HG03442 (cell line): ENCODE measurements at regions not wholly inside any gene's neighbourhood (a gene's known extent, or its start where the extent isn't known, plus 50 kb on each side); places are given as distances from the start of the nearest gene placed in this dataset.
"Not testable (repeated sequence)": the region's sequence is repeated elsewhere in the genome, so short reads cannot be mapped to it uniquely, and the experiment has no call there.

ENCODE experiments used
- ATAC-seq: cut with Tn5 transposase; IDR thresholded peaks from one replicate; pipeline ENCODE4 v1.9.1; 2021; ENCODE audit warnings: mild to moderate bottlenecking, moderate library complexity; ENCODE audit not compliant: unreplicated experiment

DNA sequence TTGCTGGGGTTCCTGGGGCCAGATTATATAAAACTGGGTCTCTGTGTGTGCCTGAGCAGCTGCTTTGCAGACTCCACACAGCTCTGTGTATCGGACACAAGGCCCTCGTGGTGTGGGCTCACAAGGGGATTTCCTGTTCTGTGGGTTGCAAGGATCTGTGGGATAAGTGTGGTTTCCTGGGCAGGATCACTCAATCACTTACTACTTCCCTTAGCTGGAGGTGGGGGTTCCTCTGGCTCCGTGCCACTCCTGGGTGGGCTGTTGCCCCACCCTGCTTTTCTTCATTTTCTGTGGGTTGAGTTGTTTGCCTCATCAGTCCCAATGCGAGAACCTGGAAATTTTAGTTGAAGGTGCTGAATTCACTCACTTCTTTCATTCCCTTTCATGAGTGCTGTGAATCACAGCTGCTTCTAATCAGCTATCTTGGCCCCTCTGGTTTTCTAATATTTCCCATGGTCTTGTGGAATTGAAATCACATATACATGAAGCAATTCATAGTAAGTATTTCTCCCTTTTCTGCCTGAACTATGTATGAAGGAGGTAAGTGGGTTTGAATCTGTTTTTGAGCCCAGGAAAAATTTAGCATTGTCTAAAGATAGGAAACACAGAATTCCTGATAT is 196.3 kb downstream of the DCDC2C start:
- no peak for ATAC-seq

DNA sequence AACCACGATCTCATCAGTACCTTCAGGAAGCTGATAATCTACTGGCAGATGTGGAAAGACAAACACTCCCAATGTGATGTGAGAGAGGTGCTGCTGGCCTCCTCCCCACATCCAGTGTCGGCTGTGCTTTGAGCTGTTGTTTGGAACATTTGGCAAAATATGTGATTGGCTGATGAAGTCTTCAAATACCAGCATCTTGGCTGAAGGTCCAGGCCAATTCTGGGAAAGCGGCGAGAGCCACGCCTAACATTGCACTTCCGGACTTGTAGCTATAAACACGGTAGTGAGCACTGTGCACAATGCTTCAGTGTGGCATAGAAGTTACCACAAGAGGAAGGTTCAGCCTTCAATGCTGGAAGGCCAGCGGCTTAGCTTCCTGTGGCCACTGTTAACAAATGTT is 198.8 kb downstream of the DCDC2C start:
- no peak for ATAC-seq

DNA sequence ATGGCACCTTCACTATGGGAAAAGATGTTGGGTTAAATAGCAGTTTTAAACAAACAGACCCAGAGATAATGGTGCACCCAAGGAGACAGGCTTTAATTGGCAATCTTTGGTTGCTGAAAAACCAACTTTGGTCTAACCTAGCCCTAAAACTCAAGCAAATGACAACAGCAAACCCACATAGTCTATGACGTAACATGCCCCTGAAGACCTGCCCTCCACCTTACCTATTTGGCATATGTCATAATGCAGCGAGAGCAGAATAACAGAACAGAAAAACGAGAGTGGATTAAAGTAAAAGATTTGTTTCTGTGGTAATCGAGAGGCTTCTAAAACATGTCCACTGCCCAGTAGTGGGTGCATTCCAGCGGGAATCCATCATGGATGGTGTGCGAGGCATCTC is 200.7 kb downstream of the DCDC2C start:
- ATAC-seq, result no peak

DNA sequence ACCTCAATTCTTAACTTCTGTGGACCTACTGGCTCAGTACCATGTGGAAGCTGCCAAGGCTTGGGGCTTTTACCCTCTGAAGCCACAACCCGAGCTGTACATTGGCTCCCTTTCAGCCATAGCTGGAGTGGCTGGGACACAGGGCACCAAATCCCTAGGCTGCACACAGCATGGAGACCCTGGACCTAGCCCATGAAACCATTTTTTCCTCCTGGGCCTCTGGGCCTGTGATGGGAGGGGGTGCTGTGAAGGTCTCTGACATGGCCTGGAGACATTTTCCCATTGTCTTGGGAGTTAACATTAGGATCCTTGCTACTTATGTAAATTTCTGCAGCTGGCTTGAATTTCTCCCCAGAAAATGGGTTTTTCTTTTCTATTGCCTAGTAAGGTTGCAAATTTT is 205.1 kb downstream of the DCDC2C start:
- ATAC-seq, result not testable (repeated sequence)

DNA sequence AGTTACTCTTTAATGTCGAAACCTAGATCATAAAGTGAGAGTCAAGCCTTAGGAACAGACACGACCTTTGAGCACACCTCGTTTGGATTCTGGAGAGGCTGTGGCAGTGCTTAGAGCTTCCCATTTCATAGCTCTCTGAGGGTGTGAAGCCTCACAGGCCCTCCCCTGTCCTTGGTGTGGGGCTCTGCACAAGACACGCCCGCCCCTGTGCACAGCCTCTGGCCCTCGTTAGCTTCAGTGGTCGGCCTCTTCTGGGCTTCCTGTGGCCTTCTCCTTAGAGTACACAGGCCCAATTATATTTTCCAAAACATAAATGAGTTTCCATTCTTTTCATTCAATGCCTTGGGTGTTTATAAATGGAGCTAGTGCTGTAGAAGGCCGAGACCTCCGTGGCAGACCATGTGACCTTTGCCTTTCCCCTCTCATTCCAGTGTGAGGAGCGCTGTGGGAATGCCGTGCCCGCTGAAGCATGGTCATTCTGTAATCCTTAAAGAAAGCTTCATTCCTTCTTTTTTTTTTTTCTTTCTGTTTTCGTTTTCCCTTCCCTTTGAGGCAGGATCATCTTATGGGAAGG is 208.6 kb downstream of the DCDC2C start:
- no peak for ATAC-seq

DNA sequence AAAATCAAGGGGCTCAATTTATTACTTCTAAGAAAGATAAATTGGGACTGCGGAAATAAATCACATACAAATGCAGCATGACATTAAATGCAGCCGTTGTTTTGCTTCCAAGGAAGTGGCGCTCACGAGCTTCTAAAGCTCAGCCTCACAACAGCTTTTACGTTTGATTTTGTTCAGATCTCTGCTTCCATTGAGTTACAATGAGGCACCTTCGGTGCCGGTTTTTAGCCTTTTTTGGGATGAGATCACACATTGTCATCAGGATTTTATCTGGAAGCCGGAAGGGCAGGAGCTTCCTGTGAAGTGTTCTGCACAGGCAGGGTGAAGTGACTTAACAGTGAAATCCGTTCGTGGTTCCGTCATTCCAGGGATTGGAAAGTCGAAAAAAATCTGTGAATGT is 209.8 kb downstream of the DCDC2C start:
- no peak for ATAC-seq

DNA sequence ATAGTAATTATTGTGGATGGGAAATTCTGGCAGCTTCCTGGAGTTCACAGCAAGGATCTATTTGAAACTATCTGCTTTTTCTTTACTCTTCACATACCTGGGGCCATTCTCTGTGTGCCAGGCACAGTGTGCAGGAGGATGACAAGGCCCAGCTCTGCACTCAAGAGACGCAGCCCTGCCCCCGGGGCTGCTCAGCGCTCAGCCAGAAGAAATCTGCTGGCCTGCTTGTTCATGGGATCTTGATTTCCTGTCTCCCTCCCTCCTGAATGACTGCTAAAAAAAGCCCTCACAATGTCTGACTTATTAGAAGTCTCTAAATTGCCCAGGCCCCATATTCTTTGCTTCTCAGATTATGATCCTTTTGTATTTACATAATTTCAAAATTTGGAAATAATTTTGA is 210.9 kb downstream of the DCDC2C start:
- ATAC-seq, result no peak

DNA sequence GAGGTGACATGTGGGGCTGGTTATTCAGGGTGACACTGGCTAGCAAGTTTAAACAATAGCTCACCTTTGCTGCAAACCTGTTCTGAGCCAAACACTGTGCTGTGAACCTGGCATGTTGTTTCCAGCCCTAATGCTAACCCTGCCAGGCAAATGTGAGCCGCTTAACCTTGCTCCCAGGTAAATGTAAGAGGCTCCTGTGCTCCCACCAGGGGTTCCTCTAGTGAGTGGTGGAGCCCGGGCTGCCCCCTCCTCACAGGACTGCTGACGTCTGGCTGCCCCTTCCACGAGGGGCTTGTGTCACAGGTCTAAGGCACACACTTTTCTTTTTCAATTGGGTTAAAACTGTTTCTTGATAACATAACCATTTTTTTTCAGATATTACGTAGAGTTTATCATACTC is 223.7 kb downstream of the DCDC2C start:
- no peak for ATAC-seq

DNA sequence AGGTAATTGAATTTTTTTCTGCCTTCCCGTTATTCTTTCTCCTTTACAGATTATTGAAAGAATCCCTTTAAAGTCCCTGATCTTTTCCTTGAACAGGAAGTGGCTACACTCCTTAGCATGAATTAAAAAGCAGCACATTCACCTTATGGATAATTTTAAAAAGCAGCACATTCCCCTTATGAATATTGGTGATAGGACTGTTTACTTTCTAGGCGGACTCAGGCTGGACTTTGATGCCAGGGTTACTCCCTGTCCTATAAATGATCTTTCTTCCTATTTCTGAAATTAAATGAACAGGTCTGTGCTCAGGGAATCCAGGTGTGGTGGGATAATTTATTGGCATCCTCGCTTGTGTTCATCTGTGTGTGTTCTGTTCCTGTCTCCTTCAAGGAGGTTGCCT is 226.0 kb downstream of the DCDC2C start:
- ATAC-seq, result no peak

DNA sequence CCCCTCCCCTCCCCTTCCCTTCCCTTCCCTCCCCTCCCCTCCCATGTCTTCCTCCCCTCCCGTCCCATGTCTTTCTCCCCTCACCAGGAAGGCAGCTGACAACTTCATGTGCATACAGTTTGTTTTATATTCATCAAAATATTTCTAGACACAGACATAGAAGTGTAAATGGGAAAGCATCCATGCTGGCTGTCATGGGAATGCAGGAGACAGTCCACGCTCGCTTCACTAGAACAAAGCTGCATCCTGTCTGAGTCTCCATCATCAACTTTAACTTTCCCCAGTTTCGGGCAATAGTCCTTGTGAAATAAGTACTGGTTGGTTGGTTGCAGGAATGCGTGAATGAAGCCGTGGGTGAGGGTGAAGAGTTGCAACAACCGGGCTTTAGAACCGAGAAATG is 226.9 kb downstream of the DCDC2C start:
- no peak for ATAC-seq

DNA sequence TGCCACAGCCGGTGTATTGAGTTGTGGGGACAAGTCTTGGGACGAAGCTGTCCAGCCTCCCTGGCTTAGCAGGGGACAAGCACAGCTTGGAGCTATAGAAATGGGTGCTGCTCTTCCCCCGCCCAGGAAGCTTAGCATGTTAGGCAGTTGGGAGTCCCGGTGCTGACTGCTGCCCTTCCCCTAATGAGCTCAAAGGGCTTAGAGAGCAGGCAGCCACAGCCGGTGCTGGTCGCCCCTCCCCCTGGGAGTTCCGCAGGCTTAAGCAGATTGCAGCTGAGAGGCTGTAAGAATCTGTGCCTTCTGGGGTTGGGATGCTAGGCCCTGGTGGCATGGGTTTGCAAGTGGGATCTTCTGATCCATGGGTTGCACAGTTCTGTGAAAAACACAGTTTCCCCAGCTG is 237.3 kb downstream of the DCDC2C start:
- no peak for ATAC-seq

DNA sequence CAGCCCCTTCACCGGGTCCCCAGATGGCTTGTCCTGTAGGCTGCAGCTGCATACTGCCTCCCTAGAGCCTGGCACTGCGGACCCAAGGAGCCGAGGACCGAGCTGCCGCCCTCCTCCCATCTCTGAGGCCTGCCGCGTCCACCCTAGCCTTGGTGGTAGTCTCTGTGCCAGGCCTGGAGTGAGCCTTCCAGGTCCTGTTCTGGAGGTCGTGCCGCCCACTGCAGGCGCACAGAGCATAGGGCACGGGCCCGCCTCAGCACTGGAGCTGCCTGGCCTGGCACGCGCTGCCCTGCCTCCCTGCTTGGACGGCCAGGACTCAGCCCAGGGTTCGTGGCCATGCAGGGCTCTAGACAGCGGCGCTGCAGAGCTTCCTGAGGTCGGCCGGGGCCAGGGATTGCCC is 239.5 kb downstream of the DCDC2C start:
- no peak for ATAC-seq

DNA sequence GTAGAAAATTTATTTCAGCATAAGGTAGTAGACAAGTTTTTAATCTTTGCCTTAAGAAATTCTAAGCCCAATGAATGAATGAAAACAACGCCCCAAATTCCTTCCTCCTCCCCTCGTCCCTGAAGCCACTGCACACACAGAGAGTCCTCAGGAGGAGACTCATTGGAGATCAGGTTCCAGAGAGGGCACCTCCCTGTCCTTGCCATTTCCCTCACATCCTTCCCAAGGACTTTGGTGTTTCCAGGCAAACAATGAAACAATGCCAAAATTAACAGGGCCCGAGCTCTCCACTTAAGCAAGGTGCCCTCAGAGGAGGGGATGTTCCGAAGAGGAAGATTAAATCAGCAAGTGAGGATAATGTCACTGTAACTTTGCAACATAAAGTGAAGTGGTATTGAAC is 240.7 kb downstream of the DCDC2C start:
- ATAC-seq, result no peak

DNA sequence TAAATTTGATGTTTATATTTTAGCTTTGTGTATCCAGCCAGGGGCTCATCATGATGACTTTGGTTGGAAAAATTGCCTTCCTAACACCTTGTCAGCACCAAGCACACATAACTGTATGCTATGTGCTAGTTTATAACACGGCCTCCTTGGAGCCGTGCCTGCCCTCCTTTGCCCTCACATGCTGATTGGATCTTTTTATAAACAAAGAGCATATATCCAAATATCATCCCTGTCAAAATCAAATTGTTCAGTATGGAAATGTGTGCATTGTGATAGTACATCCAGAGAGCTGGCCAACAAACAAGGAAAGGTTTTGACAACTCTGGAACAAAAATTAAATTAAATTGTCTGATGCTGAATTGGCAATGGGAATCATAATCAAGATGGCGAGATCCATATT is 241.5 kb downstream of the DCDC2C start:
- ATAC-seq, result no peak

DNA sequence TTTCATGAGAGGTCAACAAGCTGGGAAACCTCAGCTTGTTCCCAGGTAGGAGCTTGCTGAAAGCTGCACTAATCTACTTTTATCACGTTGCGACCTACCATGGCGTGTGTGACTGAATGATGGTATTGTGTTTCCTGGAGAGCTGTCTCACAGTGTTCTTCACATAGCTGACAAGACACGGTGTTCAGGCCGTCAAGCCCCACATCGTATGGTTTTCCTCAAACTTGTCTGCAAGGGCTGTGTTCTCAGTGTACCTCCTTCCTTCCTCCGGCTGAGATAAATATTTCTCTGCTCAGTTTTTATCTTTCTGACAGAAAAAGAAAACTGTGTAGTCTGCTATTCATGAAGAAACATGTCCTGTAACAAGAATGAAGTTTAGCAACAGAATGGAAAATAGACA is 244.8 kb downstream of the DCDC2C start:
- ATAC-seq, result no peak

DNA sequence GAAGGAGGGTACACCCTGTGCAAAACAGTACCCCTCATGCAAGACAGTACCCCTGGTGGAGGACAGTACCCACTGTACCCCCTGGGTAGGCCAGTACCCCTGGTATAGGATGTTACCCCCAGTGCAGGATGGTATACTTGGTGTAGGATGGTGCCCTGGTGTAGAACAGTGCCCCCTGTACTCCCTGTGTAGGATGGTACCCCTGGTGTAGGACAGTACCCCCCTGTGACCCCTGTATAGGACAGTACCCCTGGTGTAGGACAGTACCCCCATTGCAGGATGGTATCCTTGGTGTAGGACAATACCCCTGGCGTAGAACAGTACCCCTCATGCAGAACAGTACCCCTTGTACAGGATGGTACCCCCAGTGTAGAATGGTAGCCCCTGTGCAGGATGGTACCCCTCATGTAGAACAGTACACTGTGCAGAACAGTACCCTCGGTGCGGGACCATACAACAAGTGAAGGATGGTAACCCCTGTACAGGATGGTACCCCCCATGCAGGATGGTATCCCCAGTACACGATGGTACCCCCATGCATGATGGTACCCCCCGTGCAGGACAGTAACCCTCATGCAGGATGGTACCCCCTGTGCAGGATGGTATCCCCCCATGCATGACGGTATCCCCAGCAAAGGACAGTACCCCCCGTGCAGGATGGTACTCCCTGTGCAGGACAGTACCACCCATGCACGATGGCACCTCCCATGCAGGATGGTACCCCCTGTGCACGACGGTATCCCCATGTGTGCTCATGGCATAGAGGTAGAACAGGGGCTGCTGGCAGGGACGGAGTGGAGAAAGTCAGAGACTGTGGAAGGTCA is 248.0 kb downstream of the DCDC2C start:
- ATAC-seq, result no peak

DNA sequence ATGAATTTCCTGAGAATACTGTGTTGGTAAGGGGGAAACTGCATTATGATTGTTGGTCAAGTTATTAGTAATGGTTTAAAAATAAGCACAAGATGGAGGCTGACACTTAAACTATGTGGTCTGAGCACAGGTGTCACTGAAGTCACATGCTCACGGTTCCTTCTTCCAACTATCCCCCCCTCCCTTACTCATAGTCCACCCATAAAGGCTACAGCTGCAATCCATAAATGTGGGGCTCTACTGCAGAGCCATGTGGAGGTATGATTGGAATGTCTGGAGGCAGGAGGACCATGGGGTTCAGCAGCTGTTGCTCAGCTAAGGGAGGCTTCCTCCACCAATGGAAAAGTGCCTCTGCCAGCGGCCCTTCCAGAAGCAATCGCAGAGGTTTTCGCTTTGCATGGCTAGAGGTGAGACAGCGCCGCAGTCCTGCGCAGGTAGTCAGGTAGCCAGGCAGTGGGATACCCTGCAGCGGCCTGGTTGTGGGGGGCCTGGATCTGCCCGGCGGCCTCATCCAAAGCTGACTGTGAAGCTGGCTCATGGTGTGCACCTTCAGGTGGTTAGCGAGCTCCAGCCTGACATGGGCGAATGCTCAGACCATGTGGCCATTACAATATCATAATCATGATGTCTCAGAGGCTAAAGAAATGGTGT is 249.6 kb downstream of the DCDC2C start:
- no peak for ATAC-seq

DNA sequence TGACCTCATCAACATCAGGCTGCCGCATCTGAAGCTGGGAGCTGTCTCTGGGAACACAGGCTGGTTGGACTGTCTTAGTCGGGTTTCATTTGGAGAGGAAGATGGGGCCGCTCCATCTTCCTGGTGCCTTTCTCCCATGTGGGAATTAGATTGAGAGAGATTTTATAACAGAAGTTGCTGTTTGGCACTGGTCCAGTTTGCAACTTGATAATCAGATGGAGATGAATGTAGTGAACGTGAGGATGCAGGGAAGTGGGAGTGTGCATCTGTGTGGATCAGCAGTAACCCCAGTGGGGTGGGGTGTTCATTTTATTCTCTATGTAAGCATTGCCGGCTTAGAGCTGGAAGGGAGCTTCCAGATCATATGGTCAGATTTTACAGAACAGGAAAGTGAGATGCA is 250.9 kb downstream of the DCDC2C start:
- ATAC-seq, result no peak

DNA sequence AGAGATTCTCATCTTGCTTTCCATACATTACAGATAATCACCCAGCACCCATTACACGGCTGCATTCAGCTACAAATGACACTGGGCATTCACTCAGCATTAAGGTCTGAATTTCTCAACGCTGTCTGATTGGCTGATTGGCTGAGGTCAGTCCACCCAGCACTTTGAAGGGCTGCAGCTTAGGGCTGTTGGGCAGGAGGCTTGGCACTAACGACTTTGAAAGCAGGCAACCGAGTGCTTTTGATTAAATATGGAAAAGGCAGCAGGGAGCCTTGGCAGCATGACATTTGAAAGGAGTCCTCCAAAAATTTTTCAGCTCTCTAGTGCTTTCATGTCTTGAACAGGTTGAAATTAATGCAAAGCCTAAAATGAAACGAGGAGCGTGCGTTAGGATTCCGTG is 253.0 kb downstream of the DCDC2C start:
- ATAC-seq, result no peak

DNA sequence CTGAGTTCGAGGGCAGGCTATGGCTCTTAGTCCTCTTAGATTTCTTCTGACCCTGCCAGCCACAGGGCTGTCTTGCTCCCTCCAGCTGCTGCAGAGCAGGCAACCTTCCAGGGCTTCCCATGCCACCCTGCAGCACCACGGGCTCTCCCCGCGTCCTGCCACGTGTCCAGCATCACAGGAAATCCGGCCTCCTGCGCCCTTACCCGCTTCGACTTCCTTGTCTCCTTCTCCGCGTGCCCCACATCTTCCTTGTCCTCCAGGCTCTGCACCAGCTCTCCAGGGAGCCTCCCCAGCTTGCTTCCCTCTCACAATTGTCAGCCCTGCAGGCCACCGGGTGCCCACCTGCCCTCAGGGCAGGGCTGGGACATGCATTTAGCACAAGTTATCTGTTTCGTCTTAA is 253.5 kb downstream of the DCDC2C start:
- ATAC-seq, result no peak

DNA sequence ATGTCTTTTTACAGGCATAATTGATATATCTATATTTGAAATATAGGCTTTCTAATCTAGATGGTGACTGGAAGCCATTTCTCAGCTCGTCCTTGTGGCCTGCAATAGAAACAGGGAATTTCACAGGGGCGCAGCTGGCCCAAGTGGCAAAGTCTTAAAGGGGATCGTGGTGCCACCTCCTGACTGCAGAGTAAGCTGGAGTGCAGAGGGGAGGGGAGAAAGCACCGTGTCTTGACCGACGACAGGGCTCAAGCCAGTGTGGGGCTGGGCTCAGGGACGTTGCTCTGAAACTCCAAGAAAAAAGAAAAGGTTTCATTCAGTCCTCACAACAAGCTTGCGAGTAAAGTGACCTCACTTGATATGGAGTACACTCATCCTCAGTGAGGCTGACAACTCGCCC is 255.1 kb downstream of the DCDC2C start:
- no peak for ATAC-seq

DNA sequence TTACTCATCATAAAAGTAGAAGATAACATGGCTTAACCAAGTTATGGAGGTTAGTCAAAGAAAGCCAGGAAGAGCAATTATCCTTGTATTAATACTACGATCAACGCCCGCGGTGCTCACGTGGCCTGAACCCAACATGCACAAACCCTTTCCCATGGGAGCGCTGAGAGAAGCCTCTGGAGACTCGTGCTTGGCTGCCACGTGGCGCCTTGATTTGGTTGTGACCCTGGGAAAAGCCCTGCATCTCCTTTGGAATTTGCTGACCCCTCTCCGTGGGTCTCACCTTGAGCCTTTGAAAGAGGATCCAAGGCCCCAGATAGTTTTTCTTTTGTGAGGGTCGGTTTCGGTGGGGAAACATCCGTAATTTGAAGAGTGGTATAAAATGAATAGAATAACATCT is 255.6 kb downstream of the DCDC2C start:
- no peak for ATAC-seq
